Spleen (tissue), 11 donors: ENCODE measurements at regions not wholly inside any gene's neighbourhood (a gene's known extent, or its start where the extent isn't known, plus 50 kb on each side); places are given as distances from the start of the nearest gene placed in this dataset.
A peak's percentile ranks its signal among the peaks of the same experiment; 100 is the strongest.

Experiments used
- DNase-seq: peaks from one replicate; pipeline ENCODE4 v3.0.0-alpha.2; 2020
- H3K27ac ChIP-seq, 8 donors: fragments of 200-600 bp; sonication (generic) in 7 of 8; 1 replicate in 4 of 8; 2 replicates in 4 of 8; pipeline versions ENCODE4 v1.5.0 to v1.8.0; 2016 to 2021; ENCODE audit warnings: inconsistent platforms in 4 of 8, mild to moderate bottlenecking in 4 of 8, moderate library complexity in 1 of 8
- H3K27me3 ChIP-seq, 7 donors: fragments of 200-600 bp; sonication (generic) in 6 of 7; replicated peaks in 1 of 7; 1 replicate in 4 of 7; 2 replicates in 3 of 7; pipeline versions ENCODE4 v1.5.0 to v1.8.0; 2016 to 2021; ENCODE audit warnings: inconsistent platforms in 3 of 7, mild to moderate bottlenecking in 1 of 7
- H3K36me3 ChIP-seq, 6 donors: fragments of 200-600 bp; sonication (generic) in 5 of 6; 1 replicate in 4 of 6; 2 replicates in 2 of 6; pipeline versions ENCODE4 v1.5.0 to v1.8.0; 2016 to 2021; ENCODE audit warnings: inconsistent platforms in 2 of 6
- H3K4me1 ChIP-seq, 6 donors: fragments of 200-600 bp; sonication (generic) in 5 of 6; 1 replicate in 3 of 6; 2 replicates in 3 of 6; pipeline versions ENCODE4 v1.5.0 to v1.8.0; 2016 to 2021; ENCODE audit warnings: inconsistent platforms in 3 of 6
- H3K4me3 ChIP-seq, 8 donors: fragments of 200-600 bp; sonication (generic) in 7 of 8; 1 replicate in 4 of 8; 2 replicates in 4 of 8; pipeline versions ENCODE4 v1.5.0 to v1.8.0; 2016 to 2021; ENCODE audit warnings: inconsistent platforms in 4 of 8, mild to moderate bottlenecking in 4 of 8, moderate library complexity in 2 of 8
- H3K9me3 ChIP-seq, 8 donors: fragments of 200-600 bp; sonication (generic) in 7 of 8; 1 replicate in 4 of 8; 2 replicates in 4 of 8; pipeline versions ENCODE4 v1.5.0 to v1.8.0; 2016 to 2021; ENCODE audit warnings: inconsistent platforms in 4 of 8
- CTCF ChIP-seq, 11 experiments: fragments of 200-600 bp in 7 of 11; fragments of 450-650 bp in 4 of 11; sonication (generic) in 4 of 11; IDR thresholded peaks in 8 of 11; conservative IDR thresholded peaks in 3 of 11; 1 replicate in 7 of 11; 2 replicates in 4 of 11; pipeline versions ENCODE4 v1.4.0 to v1.8.0; 2016 to 2021; ENCODE audit warnings: antibody characterized with exemption in 11 of 11, inconsistent platforms in 4 of 11, mild to moderate bottlenecking in 1 of 11
- POLR2A ChIP-seq, 3 donors: fragments of 450-650 bp; IDR thresholded peaks; one replicate each; pipeline ENCODE4 v1.5.1; 2017; ENCODE audit warnings: antibody characterized with exemption in 3 of 3, mild to moderate bottlenecking in 1 of 3
- POLR2AphosphoS5 ChIP-seq, 3 donors: sonication (generic); formaldehyde crosslinking; IDR thresholded peaks; one replicate each; pipeline ENCODE4 v1.5.1; 2017; ENCODE audit warnings: antibody characterized with exemption in 3 of 3
- WGBS, 5 donors: extraction: QIAGEN DNeasy Blood & Tissue Kit in 3 of 5; methylation state at CpG; one replicate each; pipeline versions ENCODE4 v1.1.5 to v1.1.7; 2013 to 2018; 5-methylcytosine and 5-hydroxymethylcytosine counted together
- intact Hi-C: fragments of 100-400 bp; cut with DNase I; formaldehyde crosslinking; loops from one replicate; pipeline ENCODE4 v1.15.0; 2023; ENCODE audit warnings: low total_unique reads
- donor health status: healthy with polysubstance abuse.
- donor health status: DM: no; HTN: no; CAD: no; lungs with moderate emphysema.
- donor health status: DM: no; HTN: no; CAD: no.
- donor health status: Bipolar disorder and iron deficiency.
- donor health status: healthy.
- donor health status: DM: no; HTN: no; CAD: no.
- donor health status: DM: yes; HTN: yes; CAD: no.

GRCh38 chrX:43456906-43457305, 199.2 kb upstream of the MAOA start:
- WGBS, 5 donors: 57 to 94% (median 79%) methylated on average over 2 of the region's 2 CpGs
- Histone ChIP-seq H3K9me3 (peaks cover 0 to 23% (median 13%) of the 10 kb centered on the region in 8 donors), H3K36me3 (no peaks in the 10 kb centered on the region), H3K27me3 (peaks cover 0 to 13% (median 0%) of the 10 kb centered on the region in 7 donors), H3K27ac (no peak overlapping the region), H3K4me3 (no peak overlapping the region), H3K4me1 (no peaks in the 10 kb centered on the region)
- TF ChIP-seq CTCF (IDR thresholded peaks at IDR 0.05 in 8 of 11, conservative IDR thresholded peaks at IDR 0.05 in 3 of 11) (no peak), POLR2A (IDR thresholded peaks at IDR 0.05) (no peak), POLR2AphosphoS5 (IDR thresholded peaks at IDR 0.05) (no peak)
- no peak for DNase-seq
- intact Hi-C loops: no loop called here

GRCh38 chrX:43467608-43468234, 188.4 kb upstream of the MAOA start:
- Histone ChIP-seq H3K27me3 (no peaks in the 10 kb centered on the region), H3K4me1 (no peaks in the 10 kb centered on the region)

GRCh38 chrX:43469391-43470054, 186.6 kb upstream of the MAOA start:
- 65 to 87% (median 81%) methylated on average over 2 of the region's 2 CpGs for WGBS, 5 donors
- H3K27ac ChIP-seq: no peak overlapping the region
- no peaks in the 10 kb centered on the region for H3K36me3 ChIP-seq
- intact Hi-C loops: no loop called here
- TF ChIP-seq POLR2AphosphoS5 (IDR thresholded peaks at IDR 0.05) (no peak), POLR2A (IDR thresholded peaks at IDR 0.05) (no peak), CTCF (IDR thresholded peaks at IDR 0.05 in 8 of 11, conservative IDR thresholded peaks at IDR 0.05 in 3 of 11) (no peak)
- no peaks in the 10 kb centered on the region for H3K27me3 ChIP-seq
- H3K9me3 ChIP-seq: no peaks in the 10 kb centered on the region
- no peak overlapping the region for H3K4me3 ChIP-seq
- DNase-seq: no peak
- no peaks in the 10 kb centered on the region for H3K4me1 ChIP-seq

More at GRCh38 chrX:43467608-43468234, 188.4 kb upstream of the MAOA start:
- no peak overlapping the region for H3K4me3 ChIP-seq
- H3K36me3 ChIP-seq: no peaks in the 10 kb centered on the region
- intact Hi-C loops: no loop called here
- TF ChIP-seq CTCF (IDR thresholded peaks at IDR 0.05 in 8 of 11, conservative IDR thresholded peaks at IDR 0.05 in 3 of 11): no peak
- no peak for TF ChIP-seq POLR2A (IDR thresholded peaks at IDR 0.05)
- TF ChIP-seq POLR2AphosphoS5 (IDR thresholded peaks at IDR 0.05): no peak
- peak; percentile 59 for DNase-seq
- H3K9me3 ChIP-seq: no peaks in the 10 kb centered on the region
- no peak overlapping the region for H3K27ac ChIP-seq
- 64 to 88% (median 85%) methylated on average over 5 to 8 of the region's 8 CpGs for WGBS, 5 donors

GRCh38 chrX:43474321-43474720, 181.8 kb upstream of the MAOA start:
- DNase-seq: no peak
- Histone ChIP-seq H3K4me1 (no peaks in the 10 kb centered on the region), H3K9me3 (no peaks in the 10 kb centered on the region), H3K36me3 (no peaks in the 10 kb centered on the region), H3K27ac (no peak overlapping the region), H3K4me3 (no peak overlapping the region), H3K27me3 (no peaks in the 10 kb centered on the region)
- intact Hi-C loops: no loop called here
- 38 to 88% (median 67%) methylated on average over 1 to 2 of the region's 2 CpGs; no CpG with 5 or more reads in 1 of the 5 donors for WGBS, 5 donors
- TF ChIP-seq CTCF (IDR thresholded peaks at IDR 0.05 in 8 of 11, conservative IDR thresholded peaks at IDR 0.05 in 3 of 11) (no peak), POLR2AphosphoS5 (IDR thresholded peaks at IDR 0.05) (no peak), POLR2A (IDR thresholded peaks at IDR 0.05) (no peak)
